GM10248 (cell line): ENCODE measurements at regions not wholly inside any gene's neighbourhood (a gene's known extent, or its start where the extent isn't known, plus 50 kb on each side); places are given as distances from the start of the nearest gene placed in this dataset.

Source experiments
- CTCF ChIA-PET: fragments of 300-600 bp; sonication (Branson Sonifier 250); formaldehyde crosslinking; extraction: SDS; loops from one replicate; lab custom pipeline; 2021; ENCODE audit warnings: antibody characterized with exemption; lab: Yijun Ruan, JAX
- POLR2A ChIA-PET: fragments of 350-650 bp; sonication (Branson Sonifier 250); formaldehyde crosslinking; extraction: SDS; loops from one replicate; lab custom pipeline; 2020; ENCODE audit warnings: antibody characterized with exemption; lab: Yijun Ruan, JAX
- DNase-seq: peaks from one replicate; pipeline ENCODE4 v3.0.0; 2012; ENCODE audit errors: extremely low spot score
- TF ChIP-seq, protein P1 (sequence below): IDR thresholded peaks from 2 replicates; pipeline ENCODE4 v1.5.1; 2012; ENCODE audit warnings: mild to moderate bottlenecking, low read depth; ENCODE audit errors: extremely low read depth, missing control alignments, control extremely low read depth

DNA sequence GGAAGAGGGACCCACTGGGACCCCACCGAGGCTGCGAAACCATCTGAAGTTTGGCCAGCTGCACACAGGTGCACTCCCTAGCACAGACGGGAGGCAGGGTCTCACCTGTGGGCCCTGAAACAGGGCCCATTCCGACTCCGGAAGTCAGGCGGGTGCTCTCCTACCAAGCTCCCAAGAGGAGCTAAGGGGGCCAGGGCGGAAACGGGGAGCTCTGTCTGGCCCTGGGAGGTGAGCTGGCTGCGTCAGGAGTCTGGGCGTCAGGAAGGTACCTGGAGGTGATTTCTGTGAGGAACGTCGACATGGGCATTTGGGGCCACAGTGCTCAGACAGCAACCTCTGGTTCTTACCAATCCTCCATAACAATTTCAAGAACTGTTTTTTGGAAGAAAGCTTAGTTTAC lies 411.7 kb downstream of the TCERG1L start:
- ChIA-PET POLR2A (no interaction called here), CTCF (interaction anchor here (0.8 to 0.9 kb wide), 2 partner anchors 12 to 31 kb away, joined by 3 read pairs; no protein-coding TSS in a partner anchor)
- TF ChIP-seq, protein P1, sequence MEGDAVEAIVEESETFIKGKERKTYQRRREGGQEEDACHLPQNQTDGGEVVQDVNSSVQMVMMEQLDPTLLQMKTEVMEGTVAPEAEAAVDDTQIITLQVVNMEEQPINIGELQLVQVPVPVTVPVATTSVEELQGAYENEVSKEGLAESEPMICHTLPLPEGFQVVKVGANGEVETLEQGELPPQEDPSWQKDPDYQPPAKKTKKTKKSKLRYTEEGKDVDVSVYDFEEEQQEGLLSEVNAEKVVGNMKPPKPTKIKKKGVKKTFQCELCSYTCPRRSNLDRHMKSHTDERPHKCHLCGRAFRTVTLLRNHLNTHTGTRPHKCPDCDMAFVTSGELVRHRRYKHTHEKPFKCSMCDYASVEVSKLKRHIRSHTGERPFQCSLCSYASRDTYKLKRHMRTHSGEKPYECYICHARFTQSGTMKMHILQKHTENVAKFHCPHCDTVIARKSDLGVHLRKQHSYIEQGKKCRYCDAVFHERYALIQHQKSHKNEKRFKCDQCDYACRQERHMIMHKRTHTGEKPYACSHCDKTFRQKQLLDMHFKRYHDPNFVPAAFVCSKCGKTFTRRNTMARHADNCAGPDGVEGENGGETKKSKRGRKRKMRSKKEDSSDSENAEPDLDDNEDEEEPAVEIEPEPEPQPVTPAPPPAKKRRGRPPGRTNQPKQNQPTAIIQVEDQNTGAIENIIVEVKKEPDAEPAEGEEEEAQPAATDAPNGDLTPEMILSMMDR, result no peak
- DNase-seq, result no peak

GRCh38 chr10:130900441-130901160 lies 410.9 kb downstream of the TCERG1L start:
- ChIA-PET CTCF (interaction anchor here (0.8 kb wide), 1 partner anchor 32 kb away, joined by 3 read pairs; no protein-coding TSS in a partner anchor), POLR2A (no interaction called here)
- TF ChIP-seq, protein P1, result no peak
- no peak for DNase-seq

- POLR2A ChIA-PET, result no interaction called here
- CTCF ChIA-PET, result no interaction called here
- TF ChIP-seq, protein P1, result no peak
- no peak for DNase-seq
These were observed 410.0 kb downstream of the TCERG1L start for GRCh38 chr10:130901311-130902165.

DNA sequence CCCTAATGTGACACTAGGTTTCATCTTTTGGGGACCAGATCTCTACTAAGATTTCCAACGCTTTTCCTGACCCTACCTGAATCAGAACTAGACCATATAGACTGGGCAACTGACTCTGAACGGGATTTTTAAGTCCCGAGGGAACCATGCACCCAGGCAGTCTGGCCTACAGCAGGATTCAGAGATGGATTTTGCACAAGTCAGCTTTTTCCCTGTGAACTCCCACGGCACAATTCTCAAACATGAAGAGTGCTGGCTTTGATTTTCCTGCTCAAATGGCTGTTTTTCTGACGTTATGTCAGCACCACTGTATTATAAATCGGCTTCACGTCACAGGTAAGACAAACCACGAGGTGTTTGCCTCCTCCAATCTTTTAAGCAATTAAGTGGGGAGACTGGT lies 409.1 kb downstream of the TCERG1L start:
- no peak for DNase-seq
- ChIA-PET CTCF (no interaction called here), POLR2A (no interaction called here)
- TF ChIP-seq, protein P1, result no peak

GRCh38 chr10:130902929-130903328 lies 408.6 kb downstream of the TCERG1L start:
- ChIA-PET POLR2A (no interaction called here), CTCF (no interaction called here)
- TF ChIP-seq, protein P1, result no peak
- DNase-seq, result no peak

DNA sequence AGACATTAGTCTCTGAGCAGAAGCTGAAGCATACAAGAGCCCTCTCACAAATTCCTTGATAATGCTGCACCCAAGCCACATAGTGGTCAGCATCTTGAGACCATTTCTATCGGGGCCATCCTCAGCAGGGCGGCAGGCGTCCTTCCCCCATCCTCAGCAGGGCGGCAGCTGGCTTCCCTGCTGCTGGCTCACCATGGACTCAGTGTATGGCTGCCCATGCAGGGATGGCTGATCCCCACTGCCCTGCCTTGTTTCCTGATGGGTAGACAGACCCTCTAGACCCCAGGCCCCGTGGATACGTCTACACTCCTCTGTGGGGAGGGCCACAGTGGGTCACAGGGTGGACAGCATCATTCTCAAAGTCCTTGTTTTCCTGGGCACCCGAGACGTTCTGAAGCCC lies 406.8 kb downstream of the TCERG1L start:
- POLR2A ChIA-PET, result no interaction called here

More for the DNA sequence above, 406.8 kb downstream of the TCERG1L start:
- DNase-seq, result no peak
- TF ChIP-seq, protein P1, result no peak
- CTCF ChIA-PET, result no interaction called here
